Epithelial cell of proximal tubule (primary cell): ENCODE measurements at regions not wholly inside any gene's neighbourhood (a gene's known extent, or its start where the extent isn't known, plus 50 kb on each side); places are given as distances from the start of the nearest gene placed in this dataset.

Experiments used
- DNase-seq: peaks from one replicate; pipeline ENCODE4 v3.0.0-alpha.2; 2011; ENCODE audit warnings: low read depth
- H3K4me3 ChIP-seq: 2 replicates; pipeline ENCODE4 v1.5.1; 2011; ENCODE audit warnings: low read depth, mild to moderate bottlenecking, low read length
- TF ChIP-seq, protein P1 (sequence below): conservative IDR thresholded peaks from 2 replicates; pipeline ENCODE4 v1.5.1; 2012; ENCODE audit warnings: low read depth, mild to moderate bottlenecking, low read length

GRCh38 chr5:164555809-164556208, 1050.4 kb downstream of the MAT2B start:
- H3K4me3 ChIP-seq: no peak overlapping the region
- TF ChIP-seq, protein P1, sequence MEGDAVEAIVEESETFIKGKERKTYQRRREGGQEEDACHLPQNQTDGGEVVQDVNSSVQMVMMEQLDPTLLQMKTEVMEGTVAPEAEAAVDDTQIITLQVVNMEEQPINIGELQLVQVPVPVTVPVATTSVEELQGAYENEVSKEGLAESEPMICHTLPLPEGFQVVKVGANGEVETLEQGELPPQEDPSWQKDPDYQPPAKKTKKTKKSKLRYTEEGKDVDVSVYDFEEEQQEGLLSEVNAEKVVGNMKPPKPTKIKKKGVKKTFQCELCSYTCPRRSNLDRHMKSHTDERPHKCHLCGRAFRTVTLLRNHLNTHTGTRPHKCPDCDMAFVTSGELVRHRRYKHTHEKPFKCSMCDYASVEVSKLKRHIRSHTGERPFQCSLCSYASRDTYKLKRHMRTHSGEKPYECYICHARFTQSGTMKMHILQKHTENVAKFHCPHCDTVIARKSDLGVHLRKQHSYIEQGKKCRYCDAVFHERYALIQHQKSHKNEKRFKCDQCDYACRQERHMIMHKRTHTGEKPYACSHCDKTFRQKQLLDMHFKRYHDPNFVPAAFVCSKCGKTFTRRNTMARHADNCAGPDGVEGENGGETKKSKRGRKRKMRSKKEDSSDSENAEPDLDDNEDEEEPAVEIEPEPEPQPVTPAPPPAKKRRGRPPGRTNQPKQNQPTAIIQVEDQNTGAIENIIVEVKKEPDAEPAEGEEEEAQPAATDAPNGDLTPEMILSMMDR: no peak
- DNase-seq: no peak

GRCh38 chr5:164560216-164560615, 1054.8 kb downstream of the MAT2B start:
- TF ChIP-seq, protein P1: no peak
- DNase-seq: no peak
- no peak overlapping the region for H3K4me3 ChIP-seq

GRCh38 chr5:164561933-164562872, 1056.8 kb downstream of the MAT2B start:
- no peak overlapping the region for H3K4me3 ChIP-seq
- TF ChIP-seq, protein P1: no peak
- no peak for DNase-seq

GRCh38 chr5:164563370-164563769, 1058.0 kb downstream of the MAT2B start:
- TF ChIP-seq, protein P1: no peak

GRCh38 chr5:164573397-164573796, 1068.0 kb downstream of the MAT2B start:
- H3K4me3 ChIP-seq: no peak overlapping the region
- no peak for DNase-seq
- TF ChIP-seq, protein P1: no peak

More at GRCh38 chr5:164563370-164563769, 1058.0 kb downstream of the MAT2B start:
- no peak for DNase-seq
- H3K4me3 ChIP-seq: no peak overlapping the region

- no peak for DNase-seq
- H3K4me3 ChIP-seq: no peak overlapping the region
- TF ChIP-seq, protein P1: no peak
Measured at GRCh38 chr5:164577201-164577600, 1071.8 kb downstream of the MAT2B start.

DNA sequence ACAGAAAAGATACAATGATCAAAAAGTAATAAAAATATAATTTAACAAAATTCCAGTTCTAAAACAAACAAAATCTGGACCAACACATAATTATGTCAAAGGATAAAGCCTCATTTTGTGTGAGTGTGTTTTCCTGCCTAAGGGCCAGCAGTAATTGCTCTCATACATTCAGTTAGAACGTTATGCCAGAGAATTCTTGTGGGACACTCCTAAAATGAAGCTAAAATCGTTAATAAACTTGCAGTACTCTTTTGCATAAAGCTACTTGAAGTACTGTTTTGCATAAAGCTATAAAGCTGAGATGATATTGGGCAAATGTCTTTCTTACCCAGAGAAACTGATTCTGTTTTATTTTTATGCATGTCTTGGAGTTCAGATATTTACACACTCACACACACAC, 1072.3 kb downstream of the MAT2B start:
- TF ChIP-seq, protein P1: no peak
- DNase-seq: no peak

More for the DNA sequence above, 1072.3 kb downstream of the MAT2B start:
- H3K4me3 ChIP-seq: no peak overlapping the region
